GM23338 (cell line): ENCODE measurements at regions not wholly inside any gene's neighbourhood (a gene's known extent, or its start where the extent isn't known, plus 50 kb on each side); places are given as distances from the start of the nearest gene placed in this dataset.

Experiments
- ATAC-seq: fragments of 200-7000 bp; cut with Tn5 transposase; 3 replicates; pipeline ENCODE4 v1.9.1; 2020
- DNase-seq: peaks from one replicate; pipeline ENCODE4 v3.0.0-alpha.2; 2015; ENCODE audit warnings: low spot score
- H2AFZ ChIP-seq: fragments of 200-600 bp; sonication (generic); 2 replicates; pipeline ENCODE4 v1.8.0; 2016; ENCODE audit warnings: antibody characterized with exemption, mild to moderate bottlenecking, moderate library complexity
- H3F3A ChIP-seq: fragments of 200-600 bp; sonication (generic); replicated peaks from 2 replicates; pipeline ENCODE4 v1.8.0; 2017; ENCODE audit warnings: antibody characterized with exemption, mixed run types, low read depth
- H3K27ac ChIP-seq: fragments of 200-600 bp; sonication (generic); 2 replicates; pipeline ENCODE4 v1.6.1; 2016; ENCODE audit warnings: low read depth
- H3K27me3 ChIP-seq: fragments of 200-600 bp; sonication (generic); 2 replicates; pipeline ENCODE4 v1.8.0; 2016; ENCODE audit warnings: mild to moderate bottlenecking, mixed run types, moderate library complexity; ENCODE audit not compliant: insufficient read depth
- H3K36me3 ChIP-seq: fragments of 200-600 bp; sonication (generic); 2 replicates; pipeline ENCODE4 v1.8.0; 2016; ENCODE audit warnings: mild to moderate bottlenecking; ENCODE audit not compliant: insufficient read depth
- H3K4me1 ChIP-seq: fragments of 200-600 bp; sonication (generic); 2 replicates; pipeline ENCODE4 v1.8.0; 2016; ENCODE audit warnings: mild to moderate bottlenecking, moderate library complexity; ENCODE audit not compliant: insufficient read depth
- H3K4me2 ChIP-seq: fragments of 200-600 bp; sonication (generic); 2 replicates; pipeline ENCODE4 v1.7.1; 2017; ENCODE audit warnings: mixed run types
- H3K4me3 ChIP-seq: fragments of 200-600 bp; sonication (generic); 2 replicates; pipeline ENCODE4 v1.6.1; 2016; ENCODE audit warnings: mixed run types
- H3K79me2 ChIP-seq: fragments of 200-600 bp; sonication (generic); replicated peaks from 2 replicates; pipeline ENCODE4 v1.8.0; 2017; ENCODE audit warnings: mild to moderate bottlenecking; ENCODE audit not compliant: insufficient read depth
- H3K9me2 ChIP-seq: fragments of 200-600 bp; sonication (generic); 2 replicates; pipeline ENCODE4 v1.8.0; 2017; ENCODE audit not compliant: insufficient read depth
- H4K20me1 ChIP-seq: fragments of 200-600 bp; sonication (generic); replicated peaks from 2 replicates; pipeline ENCODE4 v1.8.0; 2017; ENCODE audit warnings: mild to moderate bottlenecking; ENCODE audit not compliant: insufficient read depth
- H3K27ac Mint-ChIP-seq: 2 replicates; pipeline ENCODE4 v1.8.0; 2020; ENCODE audit warnings: inconsistent platforms, mild to moderate bottlenecking, moderate library complexity, mixed read lengths
- H3K27me3 Mint-ChIP-seq: 3 replicates; pipeline ENCODE4 v1.8.0; 2022; ENCODE audit warnings: low read depth, mild to moderate bottlenecking, moderate library complexity, mixed read lengths, inconsistent platforms; ENCODE audit not compliant: insufficient read depth, poor library complexity
- H3K36me3 Mint-ChIP-seq: 3 replicates; pipeline ENCODE4 v1.8.0; 2021; ENCODE audit warnings: low read depth, mild to moderate bottlenecking, inconsistent platforms, moderate library complexity, mixed read lengths
- H3K4me1 Mint-ChIP-seq: 3 replicates; pipeline ENCODE4 v1.8.0; 2020; ENCODE audit warnings: mild to moderate bottlenecking, inconsistent platforms, mixed read lengths
- H3K4me3 Mint-ChIP-seq: 3 replicates; pipeline ENCODE4 v1.8.0; 2021; ENCODE audit warnings: moderate library complexity, mild to moderate bottlenecking, inconsistent platforms, mixed read lengths
- H3K9me3 Mint-ChIP-seq: 3 replicates; pipeline ENCODE4 v1.8.0; 2020; ENCODE audit warnings: moderate library complexity, mild to moderate bottlenecking, inconsistent platforms, mixed read lengths
- EZH2phosphoT487 ChIP-seq: fragments of 200-600 bp; sonication (generic); IDR thresholded peaks from one replicate; pipeline ENCODE4 v1.8.1; 2018; ENCODE audit warnings: antibody characterized with exemption; ENCODE audit not compliant: unreplicated experiment
- JUNB ChIP-seq: IDR thresholded peaks from one replicate; pipeline ENCODE4 v1.6.1; 2016; ENCODE audit warnings: antibody characterized with exemption; ENCODE audit not compliant: unreplicated experiment
- STAT1 ChIP-seq: IDR thresholded peaks from one replicate; pipeline ENCODE4 v1.6.1; 2016; ENCODE audit warnings: antibody characterized with exemption; ENCODE audit not compliant: unreplicated experiment
- ZNF114 ChIP-seq: fragments of 250-450 bp; sonication (Bioruptor Pico); IDR thresholded peaks from 2 replicates; pipeline ENCODE4 v1.5.0; 2020; ENCODE audit warnings: mild to moderate bottlenecking, moderate library complexity
- ZNF331 ChIP-seq: fragments of 250-450 bp; sonication (Bioruptor Pico); IDR thresholded peaks from 2 replicates; pipeline ENCODE4 v1.5.0; 2020; ENCODE audit warnings: low read depth, mild to moderate bottlenecking, moderate library complexity
- TF ChIP-seq, protein P1 (sequence below): IDR thresholded peaks from one replicate; pipeline ENCODE4 v1.6.1; 2018; ENCODE audit warnings: antibody characterized with exemption; ENCODE audit not compliant: unreplicated experiment

DNA sequence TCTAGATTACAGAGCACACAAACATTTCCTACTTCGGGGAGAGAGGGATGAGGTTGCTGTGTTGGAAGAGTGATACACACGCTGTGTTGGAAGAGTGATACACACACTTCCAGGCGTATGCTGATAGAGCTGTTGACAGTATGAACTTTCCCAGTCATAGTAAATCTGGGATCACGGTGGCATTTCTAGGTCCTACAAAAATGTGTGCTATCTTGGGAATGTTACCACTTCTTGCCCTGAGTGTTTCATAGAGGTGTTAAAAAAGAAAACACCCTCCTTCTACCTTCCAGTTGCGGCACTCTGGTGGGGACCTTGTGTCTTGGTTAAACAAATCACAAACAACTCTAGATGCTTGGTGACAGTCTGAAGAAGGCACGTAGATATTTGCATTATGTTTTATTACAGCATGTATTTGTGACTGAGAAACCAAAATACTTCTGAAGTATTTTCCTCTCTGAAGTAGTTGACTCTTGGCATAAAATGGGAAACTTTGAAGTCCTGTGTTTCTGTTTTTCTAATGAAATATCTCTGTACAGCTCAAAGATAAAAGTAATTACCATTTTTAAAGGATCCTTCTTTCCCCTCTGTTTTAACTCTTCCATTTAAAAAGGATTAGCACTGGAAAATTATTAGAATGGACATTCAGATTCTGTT is 52.5 kb downstream of the ARHGAP35 start (continued):
- TF ChIP-seq, protein P1, sequence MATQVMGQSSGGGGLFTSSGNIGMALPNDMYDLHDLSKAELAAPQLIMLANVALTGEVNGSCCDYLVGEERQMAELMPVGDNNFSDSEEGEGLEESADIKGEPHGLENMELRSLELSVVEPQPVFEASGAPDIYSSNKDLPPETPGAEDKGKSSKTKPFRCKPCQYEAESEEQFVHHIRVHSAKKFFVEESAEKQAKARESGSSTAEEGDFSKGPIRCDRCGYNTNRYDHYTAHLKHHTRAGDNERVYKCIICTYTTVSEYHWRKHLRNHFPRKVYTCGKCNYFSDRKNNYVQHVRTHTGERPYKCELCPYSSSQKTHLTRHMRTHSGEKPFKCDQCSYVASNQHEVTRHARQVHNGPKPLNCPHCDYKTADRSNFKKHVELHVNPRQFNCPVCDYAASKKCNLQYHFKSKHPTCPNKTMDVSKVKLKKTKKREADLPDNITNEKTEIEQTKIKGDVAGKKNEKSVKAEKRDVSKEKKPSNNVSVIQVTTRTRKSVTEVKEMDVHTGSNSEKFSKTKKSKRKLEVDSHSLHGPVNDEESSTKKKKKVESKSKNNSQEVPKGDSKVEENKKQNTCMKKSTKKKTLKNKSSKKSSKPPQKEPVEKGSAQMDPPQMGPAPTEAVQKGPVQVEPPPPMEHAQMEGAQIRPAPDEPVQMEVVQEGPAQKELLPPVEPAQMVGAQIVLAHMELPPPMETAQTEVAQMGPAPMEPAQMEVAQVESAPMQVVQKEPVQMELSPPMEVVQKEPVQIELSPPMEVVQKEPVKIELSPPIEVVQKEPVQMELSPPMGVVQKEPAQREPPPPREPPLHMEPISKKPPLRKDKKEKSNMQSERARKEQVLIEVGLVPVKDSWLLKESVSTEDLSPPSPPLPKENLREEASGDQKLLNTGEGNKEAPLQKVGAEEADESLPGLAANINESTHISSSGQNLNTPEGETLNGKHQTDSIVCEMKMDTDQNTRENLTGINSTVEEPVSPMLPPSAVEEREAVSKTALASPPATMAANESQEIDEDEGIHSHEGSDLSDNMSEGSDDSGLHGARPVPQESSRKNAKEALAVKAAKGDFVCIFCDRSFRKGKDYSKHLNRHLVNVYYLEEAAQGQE: no peak
- no peak for TF ChIP-seq ZNF114 (CRISPR knock-in tag)

DNA sequence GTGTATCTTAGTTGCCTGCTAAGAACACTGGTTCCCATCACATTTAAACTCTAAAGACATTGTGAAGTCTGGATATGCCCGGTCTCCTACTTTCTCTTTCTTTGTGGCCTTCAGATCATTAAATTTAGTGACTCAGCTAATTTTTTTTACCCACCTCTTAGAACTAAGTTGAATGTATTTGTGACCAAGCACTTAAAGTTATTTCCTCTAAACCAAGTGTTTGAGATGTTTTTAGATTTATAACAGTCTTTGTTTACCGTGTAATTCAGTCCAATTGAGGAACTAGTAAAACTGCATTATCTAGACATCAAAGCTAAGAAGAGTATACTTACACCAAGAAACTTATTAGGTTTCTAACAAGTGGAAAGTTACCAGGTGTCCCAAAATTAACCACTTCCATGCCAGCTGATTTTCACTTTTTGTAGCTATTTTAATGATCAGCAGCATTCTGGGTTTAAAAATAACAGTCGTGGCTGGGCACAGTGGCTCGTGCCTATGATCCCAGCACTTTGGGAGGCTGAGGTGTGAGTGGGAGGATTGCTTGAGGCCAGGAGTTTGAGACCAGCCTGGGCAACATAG is 53.1 kb downstream of the ARHGAP35 start:
- no peak overlapping the region for H3K4me3 Mint-ChIP-seq
- no peaks in the 10 kb centered on the region for H3K9me3 Mint-ChIP-seq
- TF ChIP-seq, protein P1: no peak
- TF ChIP-seq STAT1 (no peak), JUNB (no peak), ZNF331 (CRISPR knock-in tag) (no peak), EZH2phosphoT487 (no peak)
- peaks cover 29% of the 10 kb centered on the region for H3K4me1 ChIP-seq
- H3K27me3 Mint-ChIP-seq: peaks cover 9% of the 10 kb centered on the region
- no peak overlapping the region for H3K4me3 ChIP-seq
- H3K4me1 Mint-ChIP-seq: peaks cover 22% of the 10 kb centered on the region
- DNase-seq: no peak
- no peak for ATAC-seq
- H3K36me3 ChIP-seq: no peaks in the 10 kb centered on the region
- peaks cover 24% of the 10 kb centered on the region for H4K20me1 ChIP-seq
- peak overlapping the region; percentile 81 for H3K27ac Mint-ChIP-seq
- H3K27me3 ChIP-seq: no peaks in the 10 kb centered on the region
- H2AFZ ChIP-seq: no peak overlapping the region
- H3K36me3 Mint-ChIP-seq: peaks cover 12% of the 10 kb centered on the region
- no peak overlapping the region for H3K4me2 ChIP-seq
- H3K9me2 ChIP-seq: no peaks in the 10 kb centered on the region
- H3K79me2 ChIP-seq: peaks cover 94% of the 10 kb centered on the region
- no peak overlapping the region for H3K27ac ChIP-seq
- H3F3A ChIP-seq: 0 out of 2 replicates have a peak, but pooled peaks cover under 1% of the 10 kb centered on the region
